GM21447 (cell line): ENCODE measurements at regions not wholly inside any gene's neighbourhood (a gene's known extent, or its start where the extent isn't known, plus 50 kb on each side); places are given as distances from the start of the nearest gene placed in this dataset.
"Not testable (repeated sequence)": the region's sequence is repeated elsewhere in the genome, so short reads cannot be mapped to it uniquely, and the experiment has no call there.

Source experiments
- ATAC-seq: cut with Tn5 transposase; IDR thresholded peaks from one replicate; pipeline ENCODE4 v1.9.1; 2021; ENCODE audit not compliant: unreplicated experiment

DNA sequence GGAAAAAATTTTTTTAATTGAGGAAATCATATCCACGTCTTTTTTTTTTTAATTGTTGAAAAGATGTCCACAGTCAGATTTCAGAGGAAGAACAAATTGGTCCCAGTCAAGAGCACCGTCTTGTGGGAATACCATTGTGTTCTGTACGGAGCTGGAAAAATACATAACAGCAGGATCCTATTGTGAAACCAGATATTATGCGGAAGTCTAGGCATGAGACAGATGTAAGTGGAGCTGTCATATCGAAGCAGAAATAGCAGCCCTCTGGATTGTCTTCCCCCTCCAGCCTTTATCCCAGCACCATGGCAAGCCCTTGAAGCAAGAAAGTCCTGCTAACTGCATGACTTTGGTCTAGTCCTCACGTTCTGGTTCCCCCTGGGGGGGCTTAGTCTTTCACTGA lies 391.6 kb upstream of the ASIC2 start:
- ATAC-seq: no peak

DNA sequence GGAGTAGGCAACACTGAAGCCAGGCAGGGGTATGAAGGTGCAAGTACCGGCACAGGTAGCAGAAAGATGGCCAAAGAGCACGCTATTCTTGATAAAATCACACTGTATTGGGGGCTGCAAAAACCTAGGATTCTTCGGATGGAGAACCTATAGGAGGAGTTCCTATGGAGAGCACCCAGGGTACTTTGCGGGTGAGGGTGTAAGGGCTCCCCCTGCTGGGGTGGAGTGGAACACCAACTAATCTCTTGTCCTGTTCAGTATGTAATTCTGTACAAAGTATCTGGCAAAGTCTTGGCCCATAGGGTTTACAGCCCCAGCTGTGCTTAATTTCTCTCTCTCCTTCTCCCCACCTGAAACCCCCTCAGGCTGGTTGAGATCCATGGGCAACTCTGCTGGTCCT lies 393.1 kb upstream of the ASIC2 start:
- no peak for ATAC-seq

DNA sequence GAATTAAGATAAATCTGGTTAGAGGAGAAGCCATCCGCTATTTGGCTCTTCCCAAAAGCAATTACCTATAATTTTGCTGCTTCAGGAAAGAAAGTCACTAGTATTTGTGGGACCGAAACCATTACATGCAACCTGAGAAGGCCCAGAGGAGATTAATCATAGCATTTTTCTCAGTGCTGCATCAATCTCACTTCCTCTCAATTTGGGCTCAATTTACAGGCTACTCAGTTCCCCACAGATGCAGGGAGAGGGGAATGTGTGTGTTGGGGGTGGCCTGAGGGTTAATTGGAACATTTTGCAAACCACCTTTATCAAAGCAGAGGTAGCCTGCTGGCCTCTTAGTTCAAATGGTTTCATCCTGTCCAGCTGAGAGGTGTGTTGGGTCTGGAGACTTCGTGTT lies 394.7 kb upstream of the ASIC2 start:
- ATAC-seq: no peak

DNA sequence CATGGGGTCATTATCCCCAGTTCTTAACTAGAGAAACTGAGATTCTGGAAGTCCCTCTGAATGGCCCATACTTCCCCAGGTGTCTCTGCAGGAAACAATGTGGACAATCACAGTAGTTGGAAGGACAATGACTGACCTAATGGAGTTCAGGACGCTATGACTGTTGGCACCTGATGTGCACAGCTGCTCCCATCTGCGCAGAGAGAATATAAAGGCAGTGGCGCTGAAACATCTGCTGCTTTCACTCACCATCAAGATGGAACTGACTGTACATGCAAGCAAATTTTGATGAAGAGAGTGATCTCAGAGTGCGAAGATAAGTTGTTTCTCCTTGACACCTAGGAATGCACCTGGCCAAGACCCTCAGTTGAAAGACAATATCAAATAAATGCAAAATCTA lies 395.7 kb upstream of the ASIC2 start:
- no peak for ATAC-seq

DNA sequence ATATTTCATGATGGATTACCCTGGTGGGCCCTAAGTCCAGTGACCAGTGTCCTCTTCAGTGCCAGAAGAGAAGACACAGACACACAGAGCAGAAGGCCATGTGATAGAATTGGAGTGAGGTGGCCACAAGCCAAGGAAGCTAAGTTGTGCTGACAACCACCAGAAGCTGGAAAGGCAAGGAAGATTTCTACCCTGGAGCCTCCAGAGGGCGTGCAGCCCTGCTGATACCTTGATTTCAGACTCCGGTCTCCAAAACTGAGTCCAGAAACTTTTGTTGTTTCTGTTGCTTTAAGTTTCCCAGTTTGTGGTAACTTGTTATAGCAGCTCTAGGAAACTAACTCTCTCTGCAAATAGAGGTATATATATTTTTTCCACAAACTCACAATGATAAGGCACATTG lies 396.6 kb upstream of the ASIC2 start:
- ATAC-seq: no peak

DNA sequence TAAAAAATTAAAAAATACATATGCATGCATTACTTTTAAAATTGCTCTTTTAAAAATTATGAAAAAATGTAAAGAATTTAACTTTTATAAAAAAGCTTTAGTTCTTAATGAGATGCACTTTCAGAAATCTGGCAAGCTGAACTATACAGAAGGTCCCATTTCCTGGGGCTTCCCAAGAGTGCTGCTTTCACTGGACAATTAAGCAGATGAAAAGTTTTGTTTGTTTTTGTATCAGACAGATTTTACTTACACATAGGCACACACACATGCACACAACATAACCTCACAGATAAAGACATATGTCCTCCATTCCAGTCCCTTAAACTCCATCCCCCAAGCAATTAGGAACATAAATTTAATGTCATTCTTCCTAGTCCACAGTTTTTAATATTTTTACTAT lies 402.3 kb upstream of the ASIC2 start:
- no peak for ATAC-seq

DNA sequence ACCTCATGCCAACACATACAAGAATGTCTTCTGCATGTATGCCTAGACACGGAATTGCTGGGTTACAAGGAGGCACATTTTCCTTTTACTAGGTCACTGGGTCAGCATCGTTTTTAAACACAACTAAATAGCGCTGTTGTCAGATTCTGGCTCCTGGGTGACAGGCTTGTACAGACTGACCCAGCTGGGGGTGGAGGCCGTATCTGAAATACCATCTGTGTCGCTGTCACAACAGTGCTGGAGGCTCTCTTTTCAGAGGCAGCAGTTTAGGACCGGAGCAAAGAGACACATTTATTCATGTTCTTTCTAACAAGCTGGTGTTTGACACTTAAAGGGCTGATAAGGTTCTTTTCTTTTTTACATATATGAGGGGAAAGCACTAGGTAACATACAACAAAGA lies 403.0 kb upstream of the ASIC2 start:
- ATAC-seq: no peak

DNA sequence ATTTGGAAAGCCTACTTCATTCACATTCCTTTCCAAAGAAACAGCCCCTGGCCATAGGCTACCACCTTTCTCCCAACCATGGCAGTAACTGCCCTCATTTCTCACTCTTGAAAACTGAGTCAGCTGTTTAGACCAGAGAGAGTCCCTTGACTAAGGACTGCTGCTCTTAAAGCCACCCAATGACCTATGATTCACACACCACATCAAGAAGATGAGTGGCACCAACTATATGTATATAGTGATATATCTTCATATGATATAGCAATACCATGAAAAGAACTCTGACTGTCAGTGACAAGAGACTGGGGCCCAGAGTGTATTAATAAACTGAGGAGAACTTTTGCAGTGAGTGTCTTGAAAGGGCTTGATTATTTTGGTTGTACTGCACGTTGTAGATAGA lies 404.5 kb upstream of the ASIC2 start:
- ATAC-seq: no peak

DNA sequence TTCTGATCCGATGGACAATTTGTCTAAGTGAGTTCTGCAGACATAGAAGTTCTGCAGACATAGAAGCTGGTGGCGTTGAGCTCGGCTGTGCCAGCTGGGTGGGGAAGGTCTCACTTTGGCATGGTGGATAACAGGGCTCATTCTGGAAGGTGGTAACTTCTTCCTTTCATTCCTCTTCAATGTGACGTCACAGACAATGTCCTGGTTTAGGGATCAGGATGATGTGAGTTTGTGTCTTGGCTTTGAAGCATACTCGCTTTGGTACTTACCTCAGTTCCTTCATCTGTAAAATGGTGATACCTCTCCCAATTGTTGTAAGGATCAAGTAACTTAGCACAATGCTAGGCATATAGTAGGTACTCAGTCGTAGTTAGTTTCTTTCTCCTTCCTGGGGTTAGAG lies 408.8 kb upstream of the ASIC2 start:
- no peak for ATAC-seq

DNA sequence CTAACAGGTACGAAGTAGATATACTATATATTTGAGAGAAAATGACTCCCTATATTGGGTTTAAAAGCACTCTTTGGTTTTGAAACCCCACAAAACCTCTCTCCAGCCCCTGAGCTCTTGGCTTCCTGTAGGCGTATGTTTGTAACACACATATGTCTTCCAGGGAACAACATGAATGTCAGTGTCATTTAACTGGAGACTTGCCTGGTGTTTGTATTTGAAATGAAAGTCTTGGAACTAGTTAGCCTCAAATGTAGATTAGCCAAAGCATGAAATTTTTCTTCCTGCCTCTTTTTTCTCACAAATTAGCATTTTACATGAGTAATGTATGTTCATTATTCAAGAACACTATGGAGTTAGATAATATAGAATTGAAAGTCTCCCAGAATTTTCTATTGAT lies 411.8 kb upstream of the ASIC2 start:
- ATAC-seq: no peak

DNA sequence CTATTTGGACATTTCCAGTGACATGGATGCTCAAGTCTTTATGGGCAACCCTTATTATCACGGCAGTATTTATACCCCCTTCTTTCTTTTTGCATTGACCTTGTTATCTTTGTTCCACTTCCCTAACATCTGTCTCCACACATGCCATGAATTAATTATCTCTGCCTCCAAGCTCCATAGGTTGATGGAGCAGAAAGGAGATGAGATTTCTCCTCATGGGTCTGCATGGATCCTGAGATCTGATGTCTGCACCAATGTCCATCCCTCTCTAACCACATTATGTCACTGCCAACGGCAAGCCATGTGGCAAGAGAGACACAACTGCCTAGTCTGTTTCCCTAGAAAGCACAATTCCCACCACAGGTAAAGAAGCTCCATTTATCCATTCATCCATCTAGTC lies 416.8 kb upstream of the ASIC2 start:
- ATAC-seq: no peak

DNA sequence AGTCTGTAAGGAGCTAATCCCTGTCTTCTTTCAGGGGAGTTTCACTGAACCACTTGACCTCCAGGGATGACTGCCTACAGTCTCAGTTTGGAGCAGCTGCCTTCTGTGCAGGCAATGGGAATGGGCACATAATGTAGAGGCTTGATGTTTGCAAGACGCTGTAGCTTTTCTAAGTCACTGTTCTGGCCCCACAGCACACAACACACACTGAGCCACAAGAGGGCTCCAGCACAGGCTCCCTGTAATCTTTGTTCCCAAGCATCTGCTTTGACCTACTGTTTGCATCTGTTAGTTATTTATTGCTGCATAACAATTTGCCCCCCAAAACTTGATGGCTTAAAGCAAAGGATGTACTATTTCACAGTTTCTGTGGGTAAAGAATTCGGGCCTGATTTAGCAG lies 419.0 kb upstream of the ASIC2 start:
- no peak for ATAC-seq

DNA sequence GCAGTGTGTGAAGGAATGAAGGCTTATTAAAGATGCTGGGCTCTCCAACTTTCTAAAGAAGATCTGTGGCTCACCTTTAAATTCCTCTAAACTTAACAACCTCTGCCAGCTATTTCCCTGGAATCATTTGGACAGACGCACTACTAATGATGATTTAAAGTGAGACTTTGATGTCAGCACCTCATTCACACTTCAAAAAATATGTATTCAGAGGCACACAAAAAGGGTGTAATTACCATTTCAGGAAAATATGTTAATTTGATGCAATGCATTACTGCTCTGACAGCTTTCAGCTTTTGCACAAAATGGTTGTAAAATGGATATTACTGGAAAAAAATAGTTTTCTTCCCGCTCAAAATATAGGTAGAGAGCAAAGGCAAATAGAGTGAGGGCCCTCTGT lies 423.9 kb upstream of the ASIC2 start:
- no peak for ATAC-seq

DNA sequence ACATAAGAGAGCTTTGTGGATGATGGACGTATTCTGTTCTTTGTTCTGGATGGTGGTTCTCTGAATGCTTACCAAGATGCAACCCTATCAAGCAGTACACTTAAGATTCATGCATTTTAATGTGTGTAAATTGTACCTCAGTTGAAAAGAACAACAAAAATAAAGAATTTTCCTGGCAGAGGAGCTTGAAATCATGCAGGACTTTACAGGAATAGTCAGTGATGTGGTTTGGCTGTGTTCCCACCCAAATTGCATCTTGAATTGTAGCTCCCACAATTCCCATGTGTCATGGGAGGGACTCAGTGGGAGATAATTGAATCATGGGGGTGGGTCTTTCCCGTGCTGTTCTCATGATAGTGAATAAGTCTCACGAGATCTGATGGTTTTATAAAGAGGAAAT lies 430.6 kb upstream of the ASIC2 start:
- not testable (repeated sequence) for ATAC-seq

DNA sequence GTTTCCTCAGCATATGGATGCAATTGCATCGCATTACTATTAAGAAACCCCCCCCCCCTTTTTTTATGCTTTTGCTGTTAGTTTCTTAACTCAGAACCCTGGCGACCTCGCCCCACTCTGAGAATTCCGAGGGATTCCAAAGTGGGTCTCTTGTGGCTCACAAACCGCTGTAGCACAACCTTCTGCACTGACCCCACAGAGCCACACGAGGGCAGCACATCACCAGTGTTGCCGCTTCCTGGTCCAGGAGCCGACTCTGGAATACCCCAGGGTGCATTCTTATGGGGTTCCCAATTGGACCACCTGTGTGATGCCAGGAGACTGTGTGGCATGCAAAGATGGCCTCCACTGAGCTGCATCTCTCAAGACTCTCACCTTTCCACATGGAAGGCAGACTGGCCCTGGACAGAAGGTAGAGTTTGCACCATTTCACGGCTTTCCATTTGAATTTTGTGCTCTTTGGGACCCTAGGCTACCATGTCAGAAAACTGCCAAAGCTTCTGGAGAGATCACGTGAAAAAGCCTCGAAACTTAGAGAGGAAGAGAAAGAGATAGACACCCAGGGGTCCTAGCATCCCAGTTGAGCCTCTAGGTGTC lies 432.7 kb upstream of the ASIC2 start:
- no peak for ATAC-seq

DNA sequence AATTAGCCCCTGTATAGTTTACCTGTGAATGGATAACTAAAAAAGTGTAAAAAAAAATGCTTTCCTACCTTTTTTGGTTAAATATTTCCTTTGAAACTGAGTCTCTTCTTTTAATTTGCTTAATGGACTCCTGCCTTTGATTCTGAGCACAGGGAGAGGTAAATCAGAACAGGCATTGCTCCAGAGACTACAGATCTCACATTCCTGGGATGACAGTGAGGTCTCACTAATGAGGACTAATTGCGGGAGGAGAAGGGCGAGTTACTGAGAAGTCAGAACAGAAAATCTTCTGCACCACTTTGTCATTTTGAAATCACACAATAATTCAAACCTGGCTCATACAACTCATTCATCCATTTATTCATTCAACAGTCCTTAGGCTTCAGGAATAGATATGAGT lies 437.0 kb upstream of the ASIC2 start:
- no peak for ATAC-seq

DNA sequence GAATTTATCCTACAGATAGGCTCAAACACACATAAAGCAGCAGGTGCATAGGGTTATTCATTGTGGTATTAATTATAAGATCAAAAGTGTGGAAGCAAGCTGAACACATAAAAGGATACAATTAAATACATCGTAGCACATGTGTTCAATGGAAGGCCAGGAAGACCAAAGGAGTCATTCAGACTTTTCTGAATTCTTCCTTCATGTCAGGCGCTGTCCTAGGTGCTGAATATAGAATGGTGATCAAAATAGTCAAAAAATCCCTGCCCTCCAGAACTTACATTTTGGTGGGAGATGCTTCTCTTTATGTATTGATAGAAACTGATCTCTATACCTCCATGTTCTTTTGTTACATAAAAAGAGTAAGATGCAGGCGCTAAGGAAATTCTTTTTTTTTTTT lies 439.0 kb upstream of the ASIC2 start:
- ATAC-seq: no peak

DNA sequence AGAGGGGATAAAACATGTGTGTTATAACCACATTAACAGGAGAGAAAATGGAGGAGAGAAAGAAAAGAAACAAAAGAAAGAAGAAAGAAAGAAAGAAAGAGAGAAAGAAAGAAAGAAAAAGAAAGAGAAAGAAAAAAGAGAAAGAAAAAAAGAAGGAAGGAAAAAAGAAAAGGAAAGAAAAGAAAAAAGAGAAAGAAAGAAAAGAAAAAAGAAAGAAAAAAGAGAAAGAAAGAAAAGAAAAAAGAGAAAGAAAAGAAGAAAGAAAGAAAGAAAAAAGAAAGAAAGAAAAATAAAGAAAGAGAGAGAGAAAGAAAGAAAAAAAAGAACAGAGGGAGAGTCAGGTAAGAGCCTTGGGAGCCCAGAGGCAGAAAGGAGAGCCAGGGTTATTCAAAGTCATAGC lies 446.6 kb upstream of the ASIC2 start:
- ATAC-seq: no peak

DNA sequence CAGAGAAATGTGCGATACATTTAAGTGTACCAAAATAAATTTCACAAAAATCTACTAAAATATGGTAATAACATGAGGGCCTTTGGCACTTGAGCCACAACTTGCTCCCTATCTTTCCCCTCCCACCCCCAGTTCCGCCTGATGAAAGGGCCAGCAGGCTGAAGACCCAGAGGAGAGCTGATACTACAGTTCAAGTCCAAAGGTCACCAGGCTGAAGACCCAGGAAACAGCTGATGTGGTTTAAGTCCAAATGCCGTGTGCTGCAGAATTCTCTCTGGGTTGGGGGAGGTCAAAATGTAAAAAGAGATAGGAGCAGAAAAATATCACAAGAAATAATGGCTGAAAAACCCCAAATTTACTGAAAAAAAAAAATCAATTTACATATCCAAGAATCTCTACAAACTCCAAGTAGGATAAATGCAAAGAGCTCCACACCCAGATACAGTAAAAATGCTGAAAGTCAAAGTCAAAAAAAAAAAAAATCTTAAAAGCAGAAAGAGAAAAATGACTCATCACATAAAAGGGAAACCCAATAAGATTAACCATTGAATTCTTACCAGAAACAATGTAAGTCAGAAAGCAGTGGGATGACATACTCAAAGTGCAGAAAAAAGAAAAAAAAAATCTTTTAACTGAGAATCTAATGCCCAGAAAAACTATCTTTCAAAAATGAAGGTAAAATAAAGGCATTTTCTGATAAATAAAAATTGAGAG lies 452.1 kb upstream of the ASIC2 start:
- no peak for ATAC-seq

DNA sequence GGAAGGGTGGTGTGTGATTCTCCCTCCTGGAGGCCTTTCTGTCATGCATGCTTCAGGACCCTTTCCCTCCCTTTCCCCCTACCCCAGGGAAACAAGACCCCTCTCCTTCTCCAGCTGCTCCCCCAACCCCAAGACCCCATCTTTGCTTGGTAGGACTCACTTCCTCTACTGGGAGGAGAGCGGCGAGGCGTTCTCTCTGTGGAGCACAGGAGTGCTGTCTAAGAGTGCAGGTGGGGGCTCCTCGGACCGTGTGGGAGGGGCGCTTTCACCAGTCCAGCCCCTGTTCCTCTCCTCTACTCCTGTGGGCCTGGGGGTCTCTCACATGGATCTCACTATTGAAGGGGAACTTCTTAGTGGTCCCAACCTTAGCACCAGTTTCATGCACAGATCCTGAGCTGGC lies 456.1 kb upstream of the ASIC2 start:
- no peak for ATAC-seq

DNA sequence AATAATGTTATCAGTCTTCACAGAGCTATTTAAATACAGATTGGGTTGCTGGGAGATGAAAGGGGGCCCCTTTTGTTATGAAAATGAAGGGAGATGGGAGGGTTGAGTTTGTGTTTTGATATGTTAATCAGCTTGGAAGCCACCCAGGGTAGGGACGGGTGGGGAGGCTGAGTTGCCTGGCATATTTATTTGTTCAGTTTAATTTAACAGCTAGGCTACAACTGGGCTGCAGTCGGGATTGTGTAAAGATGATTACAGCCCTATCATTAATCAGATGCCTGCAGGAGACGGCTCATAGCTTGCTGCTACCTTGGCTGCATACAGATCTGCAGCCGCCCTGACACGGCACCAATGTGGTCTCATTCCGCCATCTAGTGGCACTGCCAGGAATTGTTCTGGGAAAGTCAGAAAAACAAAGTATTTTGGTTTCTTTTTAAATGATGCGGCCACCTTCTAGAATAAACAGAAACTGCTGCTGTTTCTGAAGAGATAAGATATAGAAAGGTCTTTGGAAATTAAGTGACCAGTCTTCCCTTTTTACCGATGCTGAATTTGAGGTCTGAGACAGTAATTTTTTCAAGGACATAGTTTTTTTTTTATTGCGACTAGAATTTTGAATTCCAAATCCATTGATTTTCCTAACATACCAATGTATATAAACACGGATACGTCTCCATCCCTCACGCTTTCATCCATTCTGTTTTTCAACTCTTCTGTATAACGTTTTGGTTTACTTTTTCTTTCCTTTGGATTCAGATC lies 458.0 kb upstream of the ASIC2 start:
- ATAC-seq: no peak

DNA sequence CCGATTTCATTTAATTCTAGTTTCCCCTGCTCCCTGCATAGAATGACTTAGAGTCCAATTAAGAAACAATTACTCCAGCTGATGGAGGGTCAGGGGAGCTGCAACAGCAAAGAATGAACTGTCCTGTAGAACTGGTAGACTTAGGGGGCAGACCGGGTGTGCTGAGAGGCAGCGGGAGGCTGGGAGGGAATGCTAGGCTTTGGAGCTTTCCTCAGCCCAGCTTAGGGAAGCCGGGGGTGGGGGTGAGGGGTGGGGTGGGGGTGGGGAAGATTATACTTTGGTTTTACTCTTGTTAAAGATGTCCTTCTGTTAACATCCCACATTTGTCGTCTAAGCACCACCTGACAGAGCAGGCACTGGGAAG lies 458.6 kb upstream of the ASIC2 start:
- ATAC-seq: no peak

DNA sequence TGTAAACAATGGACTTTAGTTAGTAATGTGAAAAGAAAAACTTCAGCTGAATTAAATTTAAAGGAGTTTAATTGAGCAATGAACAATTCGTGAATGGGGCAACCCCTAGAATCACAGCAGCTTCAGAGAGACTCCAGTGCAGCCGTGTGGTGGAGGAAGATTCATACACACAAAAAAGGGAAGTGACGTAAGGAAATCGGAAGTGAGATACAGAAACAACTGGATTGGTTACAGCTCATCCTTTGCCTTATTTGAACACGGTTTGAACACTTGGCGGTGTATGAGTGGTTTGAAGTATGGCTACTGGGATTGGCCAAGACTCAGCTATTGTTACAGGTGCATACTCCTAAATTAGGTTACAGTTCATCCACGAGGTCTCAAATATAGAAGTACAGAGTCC lies 460.4 kb upstream of the ASIC2 start:
- ATAC-seq: no peak
